Neural cell (in vitro differentiated cells): ENCODE measurements at regions not wholly inside any gene's neighbourhood (a gene's known extent, or its start where the extent isn't known, plus 50 kb on each side); places are given as distances from the start of the nearest gene placed in this dataset.

Experiments
- H2AFZ ChIP-seq: fragments of 200-600, 300-800 bp; sonication (generic), shearing (Covaris generic); 2 replicates; pipeline ENCODE4 v1.6.0; 2014; ENCODE audit warnings: low read depth, mild to moderate bottlenecking, antibody characterized with exemption, low read length, moderate library complexity
- H3F3A ChIP-seq: fragments of 200-600 bp; shearing (Covaris generic); 2 replicates; pipeline ENCODE4 v1.6.1; 2016; ENCODE audit warnings: mild to moderate bottlenecking, moderate library complexity, mixed read lengths, antibody characterized with exemption, low read length; ENCODE audit not compliant: insufficient read depth, poor library complexity, severe bottlenecking
- H3K27ac ChIP-seq: fragments of 200-600, 300-800 bp; sonication (generic), shearing (Covaris generic); 2 replicates; pipeline ENCODE4 v1.5.1; 2014; ENCODE audit warnings: mild to moderate bottlenecking, low read length, moderate library complexity
- H3K27me3 ChIP-seq: fragments of 300-800, 200-600 bp; sonication (generic), shearing (Covaris generic); 2 replicates; pipeline ENCODE4 v1.6.0; 2014; ENCODE audit warnings: mild to moderate bottlenecking, low read depth, low read length, moderate library complexity; ENCODE audit not compliant: insufficient read depth
- H3K36me3 ChIP-seq: fragments of 300-800, 200-600 bp; sonication (generic), shearing (Covaris generic); 2 replicates; pipeline ENCODE4 v1.5.1; 2014; ENCODE audit warnings: mild to moderate bottlenecking, antibody characterized with exemption, low read length, moderate library complexity; ENCODE audit not compliant: insufficient read depth
- H3K4me2 ChIP-seq: fragments of 300-800, 200-600 bp; sonication (generic), shearing (Covaris generic); 2 replicates; pipeline ENCODE4 v1.6.0; 2014; ENCODE audit warnings: mild to moderate bottlenecking, low read length
- H3K4me3 ChIP-seq: fragments of 300-800, 200-600 bp; sonication (generic), shearing (Covaris generic); 2 replicates; pipeline ENCODE4 v1.5.1; 2014; ENCODE audit warnings: mild to moderate bottlenecking, low read length, moderate library complexity
- H3K79me2 ChIP-seq: fragments of 200-600 bp; shearing (Covaris generic); replicated peaks from 2 replicates; pipeline ENCODE4 v1.6.0; 2014; ENCODE audit warnings: mild to moderate bottlenecking, low read length, moderate library complexity; ENCODE audit not compliant: insufficient read depth
- H3K9ac ChIP-seq: fragments of 300-800, 200-600 bp; sonication (generic), shearing (Covaris generic); 2 replicates; pipeline ENCODE4 v1.6.1; 2016; ENCODE audit warnings: mild to moderate bottlenecking, low read length, mixed read lengths
- H3K9me2 ChIP-seq: fragments of 200-600 bp; shearing (Covaris generic); 2 replicates; pipeline ENCODE4 v1.6.1; 2016; ENCODE audit warnings: mild to moderate bottlenecking, low read length, mixed read lengths; ENCODE audit not compliant: insufficient read depth
- H3K9me3 ChIP-seq: fragments of 200-600, 300-800 bp; sonication (generic), shearing (Covaris generic); 2 replicates; pipeline ENCODE4 v1.6.1; 2016; ENCODE audit warnings: mild to moderate bottlenecking, mixed run types, low read length, moderate library complexity, mixed read lengths
- H4K20me1 ChIP-seq: fragments of 200-600 bp; shearing (Covaris generic); 2 replicates; pipeline ENCODE4 v1.6.1; 2016; ENCODE audit warnings: mild to moderate bottlenecking, mixed run types; ENCODE audit not compliant: insufficient read depth
- CTCF ChIP-seq: fragments of 450-650 bp; IDR thresholded peaks from 2 replicates; pipeline ENCODE4 v1.5.1; 2014; ENCODE audit warnings: antibody characterized with exemption, mild to moderate bottlenecking, moderate library complexity; ENCODE audit not compliant: poor library complexity, severe bottlenecking
- EP300 ChIP-seq: fragments of 450-650 bp; conservative IDR thresholded peaks from 2 replicates; pipeline ENCODE4 v1.6.1; 2014; ENCODE audit warnings: antibody characterized with exemption, mild to moderate bottlenecking, moderate library complexity; ENCODE audit not compliant: poor library complexity, severe bottlenecking
- EZH2 ChIP-seq: fragments of 200-600, 300-800 bp; shearing (Covaris generic), sonication (generic); IDR thresholded peaks from 2 replicates; pipeline ENCODE4 v1.6.1; 2014; ENCODE audit warnings: antibody characterized with exemption, low read length, borderline replicate concordance, mild to moderate bottlenecking; ENCODE audit not compliant: insufficient read depth, poor library complexity, severe bottlenecking
- MXI1 ChIP-seq: fragments of 450-650 bp; conservative IDR thresholded peaks from 2 replicates; pipeline ENCODE4 v1.6.1; 2014; ENCODE audit warnings: antibody characterized with exemption, mild to moderate bottlenecking; ENCODE audit not compliant: poor library complexity, severe bottlenecking
- POLR2AphosphoS5 ChIP-seq: IDR thresholded peaks from 2 replicates; pipeline ENCODE4 v1.6.1; 2012
- RAD21 ChIP-seq: fragments of 450-650 bp; conservative IDR thresholded peaks from 2 replicates; pipeline ENCODE4 v1.6.1; 2014; ENCODE audit warnings: antibody characterized with exemption, mild to moderate bottlenecking, moderate library complexity
- REST ChIP-seq: IDR thresholded peaks from 2 replicates; pipeline ENCODE4 v1.6.1; 2012; ENCODE audit warnings: borderline replicate concordance
- SMC3 ChIP-seq: fragments of 450-650 bp; conservative IDR thresholded peaks from 2 replicates; pipeline ENCODE4 v1.6.1; 2014; ENCODE audit warnings: antibody characterized with exemption, mild to moderate bottlenecking, moderate library complexity; ENCODE audit not compliant: poor library complexity
- TAF1 ChIP-seq: IDR thresholded peaks from 2 replicates; pipeline ENCODE4 v1.6.1; 2012; ENCODE audit warnings: low read depth

GRCh38 chr3:182704926-182705325, 88.4 kb upstream of the ATP11B start:
- Histone ChIP-seq H3K79me2 (no peaks in the 10 kb centered on the region), H3K4me3 (no peak overlapping the region), H3K9me2 (no peaks in the 10 kb centered on the region), H3K9ac (no peak overlapping the region), H3K27ac (no peak overlapping the region), H3K36me3 (no peaks in the 10 kb centered on the region), H3K4me2 (no peak overlapping the region), H3F3A (no peaks in the 10 kb centered on the region), H4K20me1 (no peaks in the 10 kb centered on the region), H2AFZ (no peak overlapping the region), H3K9me3 (no peaks in the 10 kb centered on the region), H3K27me3 (no peaks in the 10 kb centered on the region)
- TF ChIP-seq SMC3 = no peak
- no peak for TF ChIP-seq EZH2
- TF ChIP-seq RAD21 = no peak
- no peak for TF ChIP-seq CTCF
- no peak for TF ChIP-seq TAF1
- no peak for TF ChIP-seq EP300
- TF ChIP-seq POLR2AphosphoS5 = no peak
- no peak for TF ChIP-seq MXI1
- TF ChIP-seq REST = no peak

GRCh38 chr3:182708810-182709209, 84.5 kb upstream of the ATP11B start:
- TF ChIP-seq CTCF (no peak), RAD21 (no peak), EP300 (no peak), TAF1 (no peak), EZH2 (no peak), POLR2AphosphoS5 (no peak), SMC3 (no peak), REST (no peak), MXI1 (no peak)
- Histone ChIP-seq H3K36me3 (no peaks in the 10 kb centered on the region), H3K27me3 (no peaks in the 10 kb centered on the region), H3K4me3 (no peak overlapping the region), H2AFZ (no peak overlapping the region), H3K4me2 (no peak overlapping the region), H3K9me3 (no peaks in the 10 kb centered on the region), H3K9me2 (no peaks in the 10 kb centered on the region), H3K9ac (no peak overlapping the region), H3F3A (no peaks in the 10 kb centered on the region), H4K20me1 (no peaks in the 10 kb centered on the region), H3K79me2 (no peaks in the 10 kb centered on the region), H3K27ac (no peak overlapping the region)
